Pons (tissue), 1 donor: ENCODE measurements at regions not wholly inside any gene's neighbourhood (a gene's known extent, or its start where the extent isn't known, plus 50 kb on each side); places are given as distances from the start of the nearest gene placed in this dataset.
"Not testable (repeated sequence)": the region's sequence is repeated elsewhere in the genome, so short reads cannot be mapped to it uniquely, and the experiment has no call there.

Experiments used
- DNase-seq: peaks from one replicate; pipeline ENCODE4 v3.0.0-alpha.2; 2016; ENCODE audit warnings: low spot score

DNA sequence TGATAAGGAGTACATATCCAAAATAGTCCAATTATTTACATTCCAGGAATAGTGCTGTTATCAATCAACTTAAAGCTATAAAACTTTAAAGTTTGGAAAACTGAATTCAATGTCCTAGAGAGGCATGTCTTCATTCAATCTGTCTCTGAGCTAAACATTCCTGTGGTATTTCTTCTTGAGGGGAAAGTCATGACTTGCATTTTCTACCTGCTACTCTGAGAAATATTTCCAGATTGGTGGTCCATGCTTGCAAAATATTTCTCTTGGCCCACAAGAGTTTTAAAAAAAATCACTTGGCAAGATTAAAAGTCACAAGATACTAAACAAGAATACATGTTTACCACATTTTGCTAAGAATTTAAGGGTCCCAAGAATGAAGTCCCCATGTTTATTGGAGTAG, 63.6 kb upstream of the HGF start:
- no peak for DNase-seq

- DNase-seq = no peak
Observed at GRCh38 chr7:81831883-81832282, 62.0 kb upstream of the HGF start.

GRCh38 chr7:81829511-81829910, 59.7 kb upstream of the HGF start:
- DNase-seq = not testable (repeated sequence)

DNA sequence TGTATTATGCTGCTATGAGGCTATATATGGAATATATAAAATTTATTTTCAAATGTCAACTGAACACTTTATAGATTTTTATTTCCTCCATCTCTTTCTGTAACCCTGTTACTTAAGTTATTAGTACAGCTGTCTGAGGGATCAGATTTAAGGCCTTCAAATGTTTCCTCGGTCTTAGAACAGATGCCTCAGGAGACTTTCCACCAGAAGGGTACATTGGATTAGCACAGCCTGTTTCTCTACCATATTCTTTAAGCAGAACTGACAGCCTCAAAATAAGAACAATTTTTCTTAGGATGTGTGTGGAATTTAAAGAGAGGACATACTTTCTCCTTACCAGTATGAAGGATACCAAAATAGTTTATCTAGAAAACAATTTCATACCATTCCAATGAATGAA, 53.0 kb upstream of the HGF start:
- DNase-seq = no peak

- DNase-seq = no peak
Observed at GRCh38 chr7:81819861-81820260, 50.0 kb upstream of the HGF start.
